Memory B cell (primary cell): ENCODE measurements at regions not wholly inside any gene's neighbourhood (a gene's known extent, or its start where the extent isn't known, plus 50 kb on each side); places are given as distances from the start of the nearest gene placed in this dataset.

ENCODE experiments used
- ATAC-seq: fragments of 150-1000 bp; cut with Tn5 transposase; 2 replicates; pipeline ENCODE4 v1.10.0; 2021; ENCODE audit warnings: low read depth, mild to moderate bottlenecking, moderate library complexity
- DNase-seq, 2 donors: peaks; one replicate each; pipeline ENCODE4 v3.0.0; 2022; ENCODE audit warnings: low spot score in 2 of 2
- H3K27ac Mint-ChIP-seq: one replicate; pipeline ENCODE4 v1.8.0; 2022; ENCODE audit warnings: mild to moderate bottlenecking, moderate library complexity, mixed read lengths
- H3K27me3 Mint-ChIP-seq: one replicate; pipeline ENCODE4 v1.8.0; 2022; ENCODE audit warnings: mixed read lengths
- H3K36me3 Mint-ChIP-seq: one replicate; pipeline ENCODE4 v1.8.0; 2022; ENCODE audit warnings: mild to moderate bottlenecking, mixed read lengths
- H3K4me1 Mint-ChIP-seq: one replicate; pipeline ENCODE4 v1.8.0; 2022; ENCODE audit warnings: mixed read lengths
- H3K4me3 Mint-ChIP-seq: one replicate; pipeline ENCODE4 v1.8.0; 2022; ENCODE audit warnings: mild to moderate bottlenecking, moderate library complexity, mixed read lengths
- H3K9me3 Mint-ChIP-seq: one replicate; pipeline ENCODE4 v1.8.0; 2022; ENCODE audit warnings: mixed read lengths

DNA sequence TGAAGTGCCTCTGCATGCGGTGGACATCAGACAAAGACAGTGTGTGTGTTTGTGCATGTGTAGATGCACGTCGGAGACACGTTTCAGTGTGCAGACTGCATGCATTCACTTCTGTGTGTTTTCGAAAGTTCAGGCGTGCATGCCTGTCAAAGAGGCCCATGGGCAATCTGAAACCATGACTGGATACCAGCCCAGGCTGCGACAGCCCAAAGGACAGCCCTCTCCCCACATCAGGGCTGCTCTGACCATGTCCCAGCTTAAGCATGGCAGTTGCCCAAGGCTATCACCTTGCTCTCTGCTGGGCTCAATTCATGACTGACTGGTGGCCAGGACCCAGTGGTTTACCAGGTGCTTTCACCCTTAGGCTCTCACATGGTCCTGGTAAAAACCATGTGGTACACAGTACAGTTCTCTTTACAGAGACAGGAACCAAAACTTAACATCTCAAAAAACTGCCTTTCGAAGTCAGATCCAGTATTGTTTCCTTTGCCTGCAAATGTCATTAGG is 423.7 kb upstream of the CADM1 start:
- ATAC-seq (peak; percentile 29), DNase-seq (no peak)
- H3K27ac Mint-ChIP-seq: no peak overlapping the region
- H3K9me3 Mint-ChIP-seq: peaks cover 1% of the 10 kb centered on the region
- no peaks in the 10 kb centered on the region for H3K36me3 Mint-ChIP-seq
- no peaks in the 10 kb centered on the region for H3K27me3 Mint-ChIP-seq
- no peak overlapping the region for H3K4me3 Mint-ChIP-seq
- peaks cover 29% of the 10 kb centered on the region for H3K4me1 Mint-ChIP-seq

DNA sequence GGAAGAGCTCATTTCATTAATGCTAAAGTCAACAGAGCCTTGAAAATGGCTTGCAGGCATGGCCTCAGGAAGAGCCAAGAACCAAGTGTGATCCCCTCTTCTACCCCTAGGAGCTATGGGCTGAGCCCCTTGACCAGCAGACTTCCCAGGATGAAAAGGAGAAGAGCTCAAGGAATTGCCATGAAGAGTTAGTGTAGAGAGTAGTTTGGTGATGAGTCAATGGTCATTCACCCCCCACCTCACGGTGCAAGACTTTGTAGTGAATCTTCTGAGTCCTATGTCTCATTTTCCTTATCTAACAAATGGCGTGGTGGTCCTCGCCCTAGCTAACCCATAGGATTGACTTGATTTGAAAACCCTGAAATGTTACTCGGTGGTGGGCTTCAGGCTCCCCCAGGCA is 422.4 kb upstream of the CADM1 start:
- peak overlapping the region; percentile 28 for H3K27ac Mint-ChIP-seq
- H3K27me3 Mint-ChIP-seq: no peaks in the 10 kb centered on the region
- DNase-seq: no peak
- no peaks in the 10 kb centered on the region for H3K36me3 Mint-ChIP-seq
- H3K9me3 Mint-ChIP-seq: peaks cover 1% of the 10 kb centered on the region
- H3K4me1 Mint-ChIP-seq: peaks cover 38% of the 10 kb centered on the region
- H3K4me3 Mint-ChIP-seq: no peak overlapping the region
- ATAC-seq: no peak

DNA sequence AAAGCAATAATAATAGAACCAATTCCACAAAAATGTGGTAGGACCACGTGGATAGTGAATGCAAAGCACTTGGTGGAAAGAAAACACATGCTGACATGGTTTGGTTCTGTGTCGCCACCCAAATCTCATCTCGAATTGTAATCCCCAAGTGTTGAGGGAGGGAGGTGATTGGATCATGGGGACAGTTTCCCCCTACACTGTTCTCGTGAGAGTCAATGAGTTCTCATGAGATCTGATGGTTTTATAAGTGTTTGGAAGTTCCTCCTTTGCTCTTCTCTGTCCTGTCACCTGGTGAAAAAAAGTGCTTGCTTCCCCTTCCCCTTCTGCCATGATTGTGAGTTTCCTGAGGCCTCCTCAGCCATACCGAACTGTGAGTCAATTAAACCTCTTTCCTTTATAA is 421.9 kb upstream of the CADM1 start:
- Mint-ChIP-seq H3K4me1 (peaks cover 38% of the 10 kb centered on the region), H3K27ac (peak overlapping the region; percentile 28), H3K36me3 (no peaks in the 10 kb centered on the region), H3K4me3 (no peak overlapping the region), H3K9me3 (peaks cover 1% of the 10 kb centered on the region), H3K27me3 (no peaks in the 10 kb centered on the region)
- ATAC-seq: no peak
- DNase-seq: no peak

DNA sequence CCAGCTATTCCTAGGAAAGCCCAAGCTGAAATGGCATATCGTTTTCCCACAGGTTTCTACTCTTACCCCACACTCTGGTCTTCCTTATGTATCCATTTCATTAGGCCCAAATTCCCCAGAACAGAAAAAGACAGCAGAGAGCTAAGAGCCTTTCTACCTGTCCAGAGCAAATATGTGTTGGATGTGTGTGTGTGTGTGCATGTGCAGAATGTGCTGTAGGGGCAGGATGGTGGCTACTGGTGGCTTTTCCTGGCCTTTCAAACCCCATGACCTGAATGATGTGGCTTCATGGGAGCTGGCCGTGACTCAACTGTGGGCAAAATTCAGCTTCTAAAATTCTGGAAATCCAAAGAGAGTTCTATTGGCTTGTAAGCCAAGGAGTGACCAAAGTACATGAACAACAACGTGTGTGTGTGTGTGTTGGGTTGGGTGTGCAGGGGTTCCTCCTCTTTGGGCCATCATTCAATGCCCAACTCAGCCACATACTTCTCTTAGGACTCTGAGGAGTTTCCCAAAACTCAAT is 421.4 kb upstream of the CADM1 start:
- DNase-seq (no peak), ATAC-seq (no peak)
- H3K4me3 Mint-ChIP-seq: no peak overlapping the region
- peak overlapping the region; percentile 22 for H3K27ac Mint-ChIP-seq
- no peaks in the 10 kb centered on the region for H3K36me3 Mint-ChIP-seq
- H3K4me1 Mint-ChIP-seq: peaks cover 38% of the 10 kb centered on the region
- H3K27me3 Mint-ChIP-seq: no peaks in the 10 kb centered on the region
- H3K9me3 Mint-ChIP-seq: peaks cover 1% of the 10 kb centered on the region

DNA sequence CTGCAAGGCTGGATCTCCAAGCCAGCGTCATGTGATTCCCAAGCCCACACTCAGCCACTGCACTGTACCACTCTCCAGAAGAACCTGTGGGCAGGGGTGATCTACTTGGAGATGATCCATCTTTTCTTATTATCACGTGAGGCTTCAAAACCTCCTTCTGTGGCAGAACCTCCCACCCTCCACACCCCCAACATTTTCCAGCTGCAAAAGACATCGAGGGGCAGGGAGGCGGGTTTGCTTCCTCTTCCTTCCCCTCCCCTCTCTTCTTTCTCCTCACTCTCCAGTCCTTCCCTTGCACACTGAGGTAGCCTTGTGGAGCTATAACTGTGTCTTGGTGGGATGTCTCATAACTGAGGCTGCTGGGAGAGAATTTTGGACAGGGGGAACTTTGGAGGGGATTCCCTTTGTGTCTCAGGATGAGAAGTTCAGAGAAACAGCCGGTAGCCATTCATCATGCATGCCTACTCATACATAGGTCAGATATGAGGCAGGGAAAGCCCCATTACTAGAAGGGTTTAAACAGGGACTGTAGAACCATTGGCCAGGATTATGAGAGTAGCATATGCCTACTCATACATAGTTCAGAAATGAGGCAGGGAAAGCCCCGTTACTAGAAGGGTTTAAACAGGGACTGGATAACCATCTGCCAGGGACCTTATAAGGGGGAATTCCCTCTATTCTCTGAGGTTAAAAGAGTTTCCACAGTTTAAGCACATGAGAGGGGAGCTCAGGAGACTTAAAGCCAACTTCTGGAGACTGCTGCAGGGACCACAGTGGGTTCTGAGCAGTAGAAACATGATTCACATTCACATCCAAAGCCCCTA is 420.7 kb upstream of the CADM1 start:
- Mint-ChIP-seq H3K9me3 (peaks cover 1% of the 10 kb centered on the region), H3K4me1 (peaks cover 37% of the 10 kb centered on the region), H3K27me3 (no peaks in the 10 kb centered on the region), H3K27ac (peak overlapping the region; percentile 22), H3K36me3 (no peaks in the 10 kb centered on the region), H3K4me3 (no peak overlapping the region)
- ATAC-seq (peak; percentile 82), DNase-seq (no peak)

DNA sequence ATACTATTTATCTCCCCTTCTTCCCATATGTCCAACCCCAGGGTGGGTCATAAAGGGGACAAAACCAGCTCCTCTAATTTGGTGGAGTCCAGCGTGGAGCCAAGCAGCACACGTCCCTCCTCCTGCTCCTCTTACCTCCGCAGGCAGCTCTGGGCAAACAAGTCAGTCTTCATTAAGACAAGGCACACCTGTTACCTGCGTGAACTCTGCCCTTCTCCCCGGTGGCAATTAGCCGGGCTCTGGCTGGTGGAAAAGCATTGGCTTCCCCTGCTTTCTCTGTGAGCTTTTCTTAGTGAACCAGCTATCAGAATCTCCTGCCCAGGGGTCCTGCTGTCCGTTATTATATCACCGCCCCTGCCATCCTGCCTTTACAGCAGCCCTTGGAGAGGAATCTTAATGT is 418.7 kb upstream of the CADM1 start:
- H3K27me3 Mint-ChIP-seq: no peaks in the 10 kb centered on the region
- ATAC-seq (no peak), DNase-seq (no peak)
- H3K4me3 Mint-ChIP-seq: no peak overlapping the region
- peaks cover 1% of the 10 kb centered on the region for H3K9me3 Mint-ChIP-seq
- no peaks in the 10 kb centered on the region for H3K36me3 Mint-ChIP-seq
- H3K27ac Mint-ChIP-seq: no peak overlapping the region
- H3K4me1 Mint-ChIP-seq: peaks cover 36% of the 10 kb centered on the region

DNA sequence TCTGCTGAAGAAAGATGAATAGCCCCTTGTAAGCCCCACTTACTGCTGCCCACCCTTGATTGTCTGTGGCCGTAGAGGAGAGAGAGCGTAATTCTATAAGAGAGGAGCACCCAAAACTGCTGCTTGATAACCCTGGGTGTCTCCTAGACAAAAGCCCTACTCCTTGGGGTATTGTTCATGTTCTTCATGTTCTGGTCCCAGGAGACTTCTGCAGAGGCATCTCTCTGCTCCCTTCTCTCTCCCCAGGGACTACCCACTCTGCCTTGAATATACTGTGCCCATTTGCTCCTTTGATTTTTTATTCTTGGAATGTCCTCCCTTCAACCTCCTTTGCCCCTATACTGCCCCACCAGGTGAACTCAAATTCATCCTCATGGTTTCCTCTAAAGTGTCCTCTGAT is 417.8 kb upstream of the CADM1 start:
- no peak overlapping the region for H3K27ac Mint-ChIP-seq
- H3K9me3 Mint-ChIP-seq: no peaks in the 10 kb centered on the region
- H3K36me3 Mint-ChIP-seq: no peaks in the 10 kb centered on the region
- DNase-seq: no peak
- no peaks in the 10 kb centered on the region for H3K27me3 Mint-ChIP-seq
- H3K4me3 Mint-ChIP-seq: no peak overlapping the region
- peaks cover 32% of the 10 kb centered on the region for H3K4me1 Mint-ChIP-seq
- no peak for ATAC-seq

DNA sequence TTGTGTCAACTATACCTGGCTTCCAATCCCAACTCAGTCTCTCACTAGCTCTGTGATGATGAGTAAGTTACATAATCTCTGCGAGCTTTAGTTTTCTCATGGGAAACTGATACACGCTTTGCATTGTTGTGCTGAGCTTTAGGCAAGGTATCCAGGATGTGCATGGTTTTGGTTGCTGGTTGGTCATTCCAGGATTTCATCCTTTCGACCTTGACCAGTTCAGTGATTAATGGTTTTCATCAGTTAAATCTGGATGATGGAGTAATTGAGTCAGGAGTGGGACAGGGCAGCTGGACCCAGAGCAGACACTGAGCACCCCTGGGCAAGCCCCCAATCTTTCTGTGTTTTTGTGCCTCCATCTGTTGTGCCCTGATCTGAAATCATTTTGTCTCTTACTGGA is 417.3 kb upstream of the CADM1 start:
- peaks cover 31% of the 10 kb centered on the region for H3K4me1 Mint-ChIP-seq
- no peak for ATAC-seq
- no peaks in the 10 kb centered on the region for H3K9me3 Mint-ChIP-seq
- no peaks in the 10 kb centered on the region for H3K36me3 Mint-ChIP-seq
- no peak overlapping the region for H3K27ac Mint-ChIP-seq
- H3K4me3 Mint-ChIP-seq: no peak overlapping the region
- H3K27me3 Mint-ChIP-seq: no peaks in the 10 kb centered on the region
- no peak for DNase-seq

DNA sequence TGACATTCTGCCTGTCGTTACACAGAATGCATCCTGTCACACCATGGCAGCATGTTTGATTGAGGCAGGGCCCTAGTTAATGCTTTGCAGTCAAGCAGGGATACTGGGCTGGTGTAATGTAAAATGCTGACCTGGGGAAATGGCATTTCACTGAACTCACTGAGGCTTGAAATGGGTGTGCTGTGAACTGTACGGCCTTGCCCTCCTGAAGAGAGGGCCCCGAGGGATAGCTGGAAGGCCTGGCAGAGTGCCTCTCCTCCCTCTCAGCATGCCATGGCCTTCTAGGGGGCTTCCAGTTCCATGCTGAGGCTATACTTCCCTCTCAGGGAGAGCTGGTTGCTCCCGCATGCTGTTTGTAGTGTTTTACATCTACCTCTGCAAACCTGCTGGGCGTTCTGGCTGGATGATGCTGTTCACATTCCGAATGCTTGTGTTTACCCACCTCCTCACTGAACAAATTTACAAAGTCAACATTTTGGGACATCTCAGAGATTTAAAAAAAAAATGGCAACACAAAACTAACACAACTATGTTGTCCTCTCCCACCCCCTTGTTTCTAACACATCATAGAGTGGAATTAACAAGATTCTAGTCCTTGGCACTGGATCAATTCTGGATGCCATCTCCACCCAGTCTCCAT is 416.7 kb upstream of the CADM1 start:
- ATAC-seq: no peak
- Mint-ChIP-seq H3K27me3 (no peaks in the 10 kb centered on the region), H3K36me3 (no peaks in the 10 kb centered on the region), H3K9me3 (no peaks in the 10 kb centered on the region), H3K27ac (no peak overlapping the region), H3K4me3 (no peak overlapping the region), H3K4me1 (peaks cover 28% of the 10 kb centered on the region)
- no peak for DNase-seq

DNA sequence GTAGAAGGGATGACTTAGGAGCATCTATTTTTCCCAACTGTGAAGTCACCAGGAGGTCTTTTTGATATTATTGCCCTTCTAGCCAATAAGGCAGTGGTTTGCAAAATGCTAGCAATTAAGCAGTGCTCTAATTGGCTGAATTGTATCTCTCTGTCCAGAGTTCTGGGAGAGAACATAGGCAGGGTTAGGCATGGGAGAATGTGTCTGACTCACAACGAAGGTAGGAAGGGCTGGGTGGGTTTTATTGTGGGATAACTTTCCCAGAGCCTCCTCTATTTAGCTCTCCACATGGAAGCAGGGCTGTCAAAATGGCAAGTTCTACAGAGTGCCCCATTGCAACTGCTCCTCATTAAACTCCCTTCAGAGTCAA is 415.9 kb upstream of the CADM1 start:
- DNase-seq (no peak), ATAC-seq (no peak)
- peaks cover 25% of the 10 kb centered on the region for H3K4me1 Mint-ChIP-seq
- H3K27ac Mint-ChIP-seq: no peak overlapping the region
- H3K36me3 Mint-ChIP-seq: no peaks in the 10 kb centered on the region
- H3K4me3 Mint-ChIP-seq: no peak overlapping the region
- H3K9me3 Mint-ChIP-seq: no peaks in the 10 kb centered on the region
- no peaks in the 10 kb centered on the region for H3K27me3 Mint-ChIP-seq

DNA sequence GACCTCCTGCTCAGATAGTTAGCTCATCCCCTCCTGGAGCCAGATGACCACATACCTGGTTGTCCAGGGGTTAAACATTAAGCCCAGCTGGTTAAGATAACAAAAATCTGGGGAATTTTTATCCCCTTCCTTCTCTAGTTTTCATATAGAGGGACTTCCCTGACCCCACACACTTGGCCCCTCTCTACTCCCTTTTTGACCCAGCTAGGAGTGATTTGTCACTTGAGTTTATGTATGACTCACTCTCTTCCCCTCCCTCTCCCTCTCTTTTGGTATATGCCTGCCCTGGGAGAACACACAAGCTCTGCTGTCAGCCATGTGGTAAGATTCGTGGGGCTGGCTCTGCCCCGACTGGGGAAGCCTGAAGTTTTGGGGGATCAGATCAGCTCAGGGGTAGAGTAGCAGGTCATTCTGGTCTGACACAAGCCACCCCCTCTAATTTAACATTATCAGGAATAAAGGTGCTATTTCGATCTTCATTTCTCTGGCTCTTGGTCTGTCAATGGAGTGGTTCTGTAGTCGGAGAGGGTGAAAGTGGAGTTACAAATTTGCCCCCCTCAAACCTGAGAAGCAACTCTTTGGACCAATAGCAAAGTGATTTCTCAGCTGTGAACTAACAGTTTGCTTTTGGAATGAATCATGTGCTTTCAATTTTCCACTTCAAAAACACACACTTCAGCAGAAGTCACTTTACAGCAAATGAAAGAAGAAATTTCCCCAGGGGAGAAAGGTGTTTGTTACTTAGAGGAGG is 415.3 kb upstream of the CADM1 start:
- Mint-ChIP-seq H3K4me3 (no peak overlapping the region), H3K27me3 (no peaks in the 10 kb centered on the region), H3K4me1 (peaks cover 25% of the 10 kb centered on the region), H3K36me3 (no peaks in the 10 kb centered on the region), H3K27ac (no peak overlapping the region), H3K9me3 (no peaks in the 10 kb centered on the region)
- no peak for ATAC-seq
- DNase-seq: no peak

DNA sequence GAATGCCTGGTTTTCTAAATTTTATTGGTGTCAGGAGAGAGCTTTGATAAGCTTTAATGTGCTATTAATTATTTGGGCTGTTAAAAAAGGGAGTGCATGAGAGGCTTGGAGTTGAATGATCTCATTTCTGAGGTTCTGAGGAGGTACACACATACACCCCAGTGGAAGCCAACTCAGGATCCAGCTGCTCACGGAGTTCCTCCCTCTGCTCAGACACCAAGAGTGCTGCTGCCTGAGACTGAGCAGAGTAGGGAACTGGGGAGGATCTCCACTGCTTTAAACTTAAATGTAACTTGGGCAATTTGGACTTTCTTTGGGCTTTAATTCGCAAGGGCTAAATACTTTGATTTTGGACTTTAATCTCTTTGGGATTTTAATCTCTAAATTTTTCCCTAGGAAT is 414.4 kb upstream of the CADM1 start:
- ATAC-seq: no peak
- Mint-ChIP-seq H3K36me3 (no peaks in the 10 kb centered on the region), H3K9me3 (no peaks in the 10 kb centered on the region), H3K27ac (no peak overlapping the region), H3K4me1 (peaks cover 25% of the 10 kb centered on the region), H3K4me3 (no peak overlapping the region), H3K27me3 (no peaks in the 10 kb centered on the region)
- DNase-seq: no peak

DNA sequence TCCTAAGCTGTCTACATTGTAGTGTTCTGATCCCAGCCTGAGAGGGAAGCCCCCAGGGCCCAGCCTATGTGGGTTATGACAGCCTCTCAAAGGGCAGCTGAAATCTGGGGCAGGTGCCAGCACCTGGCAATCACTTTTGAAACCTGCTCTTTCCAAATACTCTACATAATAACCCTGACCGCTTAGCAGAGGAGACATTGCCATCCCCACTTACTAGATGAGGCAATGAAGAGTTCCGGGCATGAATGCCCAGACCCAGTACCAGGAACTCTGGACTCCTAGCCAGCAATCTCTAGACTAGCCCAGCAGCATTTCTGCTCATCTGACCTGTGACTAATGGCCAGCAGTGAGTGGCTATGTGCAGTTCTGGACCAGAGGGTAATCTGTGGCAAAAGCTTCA is 412.4 kb upstream of the CADM1 start:
- Mint-ChIP-seq H3K9me3 (no peaks in the 10 kb centered on the region), H3K4me3 (no peak overlapping the region), H3K27ac (no peak overlapping the region), H3K36me3 (no peaks in the 10 kb centered on the region), H3K4me1 (peaks cover 22% of the 10 kb centered on the region), H3K27me3 (peaks cover 1% of the 10 kb centered on the region)
- no peak for DNase-seq
- ATAC-seq: no peak

DNA sequence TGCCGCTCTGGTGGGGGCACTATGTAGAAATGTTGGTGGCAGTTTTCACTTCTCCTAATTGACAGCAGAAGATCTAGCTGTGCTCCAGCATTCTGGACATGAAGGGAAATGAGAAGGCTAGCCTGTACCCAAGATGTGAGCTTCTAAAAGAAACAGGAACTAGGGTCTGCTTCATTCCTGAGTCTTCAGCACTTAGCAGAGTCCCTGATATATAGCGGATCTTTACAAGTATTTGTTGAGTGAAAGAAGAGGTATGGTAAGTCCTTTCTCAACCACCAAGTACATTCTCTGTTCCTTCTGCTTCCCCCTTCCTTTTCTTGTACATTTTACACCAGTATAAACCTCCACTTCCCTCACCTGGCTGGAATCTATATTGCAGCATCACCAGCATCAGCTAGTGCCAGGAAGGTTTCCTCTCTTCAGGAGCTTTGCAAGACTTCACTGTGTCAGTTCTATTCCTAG is 408.3 kb upstream of the CADM1 start:
- H3K36me3 Mint-ChIP-seq: no peaks in the 10 kb centered on the region
- DNase-seq (no peak), ATAC-seq (peak; percentile 65)

More for the DNA sequence above, 408.3 kb upstream of the CADM1 start:
- no peak overlapping the region for H3K4me3 Mint-ChIP-seq
- peaks cover 8% of the 10 kb centered on the region for H3K4me1 Mint-ChIP-seq
- H3K27ac Mint-ChIP-seq: no peak overlapping the region
- H3K9me3 Mint-ChIP-seq: no peaks in the 10 kb centered on the region
- peaks cover 3% of the 10 kb centered on the region for H3K27me3 Mint-ChIP-seq
